B cell (primary cell): ENCODE measurements at regions not wholly inside any gene's neighbourhood (a gene's known extent, or its start where the extent isn't known, plus 50 kb on each side); places are given as distances from the start of the nearest gene placed in this dataset.

Source experiments
- ATAC-seq: fragments of 200-7000 bp; cut with Tn5 transposase; one replicate; pipeline ENCODE4 v1.10.0; 2021; ENCODE audit warnings: low read depth, mild to moderate bottlenecking, moderate number of reproducible peaks, moderate library complexity
- CTCF ChIA-PET: fragments of 350-600 bp; sonication (Branson Sonifier 250); formaldehyde crosslinking; loops from one replicate; lab custom pipeline; 2021; ENCODE audit warnings: antibody characterized with exemption, inconsistent platforms; lab: Charles Lee
- POLR2A ChIA-PET: fragments of 350-600 bp; sonication (Branson Sonifier 250); formaldehyde crosslinking; loops from one replicate; lab custom pipeline; 2021; ENCODE audit warnings: antibody characterized with exemption; lab: Charles Lee
- DNase-seq: peaks from one replicate; pipeline ENCODE4 v3.0.0; 2013
- H2AFZ ChIP-seq: 2 replicates; pipeline ENCODE4 v1.6.1; 2012; ENCODE audit warnings: mild to moderate bottlenecking, low read depth, low read length; ENCODE audit not compliant: insufficient read depth, poor library complexity, severe bottlenecking
- H3K27ac ChIP-seq, 2 donors: 1 replicate in 1 of 2; 2 replicates in 1 of 2; pipeline ENCODE4 v1.5.1; 2012 to 2013; ENCODE audit warnings: low read length in 2 of 2, mild to moderate bottlenecking in 2 of 2, moderate library complexity in 1 of 2
- H3K27me3 ChIP-seq, 4 experiments: fragments of 200-600 bp in 1 of 4; sonication (generic) in 1 of 4; replicated peaks in 1 of 4; 1 replicate in 2 of 4; 2 replicates in 2 of 4; pipeline versions ENCODE4 v1.6.1 to v1.7.0; 2013 to 2016; ENCODE audit warnings: low read length in 3 of 4, mild to moderate bottlenecking in 2 of 4, mixed read lengths in 1 of 4, moderate library complexity in 1 of 4; ENCODE audit not compliant: insufficient read depth in 4 of 4, control insufficient read depth in 3 of 4; ENCODE audit errors: control extremely low read depth in 1 of 4
- H3K36me3 ChIP-seq, 2 experiments: replicated peaks in 1 of 2; 1 replicate in 1 of 2; 2 replicates in 1 of 2; pipeline versions ENCODE4 v1.6.1 to v1.7.1; 2013; ENCODE audit warnings: low read length in 1 of 2; ENCODE audit not compliant: insufficient read depth in 2 of 2, control insufficient read depth in 1 of 2; ENCODE audit errors: control extremely low read depth in 1 of 2, extremely low read depth in 1 of 2
- H3K4me1 ChIP-seq, 2 donors: fragments of 200-600 bp in 1 of 2; sonication (generic) in 1 of 2; 1 replicate in 1 of 2; 2 replicates in 1 of 2; pipeline versions ENCODE4 v1.5.1 to v1.6.1; 2013 to 2017; ENCODE audit warnings: low read length in 2 of 2; ENCODE audit not compliant: control insufficient read depth in 2 of 2, insufficient read depth in 2 of 2
- H3K4me2 ChIP-seq: replicated peaks from 2 replicates; pipeline ENCODE3; 2012; ENCODE audit warnings: mild to moderate bottlenecking, low read depth, low read length; ENCODE audit not compliant: poor library complexity, severe bottlenecking
- H3K4me3 ChIP-seq, 5 experiments: fragments of 200-600 bp in 1 of 5; sonication (generic) in 1 of 5; 1 replicate in 3 of 5; 2 replicates in 2 of 5; pipeline versions ENCODE4 v1.5.1 to v1.7.0; 2011 to 2016; ENCODE audit warnings: low read length in 4 of 5, mild to moderate bottlenecking in 4 of 5, low read depth in 2 of 5, control low read depth in 1 of 5, moderate library complexity in 1 of 5; ENCODE audit not compliant: insufficient read depth in 1 of 5; ENCODE audit errors: control extremely low read depth in 1 of 5, extremely low read depth in 1 of 5
- H3K79me2 ChIP-seq: fragments of 200-600 bp; sonication (generic); one replicate; pipeline ENCODE4 v1.6.0; 2016; ENCODE audit warnings: low read length; ENCODE audit not compliant: control insufficient read depth, insufficient read depth
- H3K9ac ChIP-seq: fragments of 200-600 bp; sonication (generic); 2 replicates; pipeline ENCODE4 v1.6.1; 2017; ENCODE audit warnings: mild to moderate bottlenecking, low read length, moderate library complexity
- H3K9me3 ChIP-seq, 3 donors: one replicate each; pipeline versions ENCODE4 v1.6.1 to v1.7.1; 2013; ENCODE audit warnings: low read length in 2 of 3; ENCODE audit not compliant: control insufficient read depth in 2 of 3, insufficient read depth in 1 of 3; ENCODE audit errors: control extremely low read depth in 1 of 3
- H4K20me1 ChIP-seq: 2 replicates; pipeline ENCODE4 v1.6.0; 2012; ENCODE audit warnings: mild to moderate bottlenecking, low read length; ENCODE audit not compliant: insufficient read depth, control insufficient read depth, poor library complexity, severe bottlenecking
- H3K27ac Mint-ChIP-seq: one replicate; pipeline ENCODE4 v1.8.0; 2021; ENCODE audit warnings: mixed read lengths
- H3K27me3 Mint-ChIP-seq: one replicate; pipeline ENCODE4 v1.8.0; 2021; ENCODE audit warnings: mixed read lengths
- H3K4me1 Mint-ChIP-seq: one replicate; pipeline ENCODE4 v1.8.0; 2021; ENCODE audit warnings: mixed read lengths
- H3K4me3 Mint-ChIP-seq: one replicate; pipeline ENCODE4 v1.8.0; 2021; ENCODE audit warnings: mixed read lengths
- H3K9me3 Mint-ChIP-seq: one replicate; pipeline ENCODE4 v1.8.0; 2022; ENCODE audit warnings: mixed read lengths; ENCODE audit not compliant: insufficient read depth
- EZH2 ChIP-seq: IDR thresholded peaks from 2 replicates; pipeline ENCODE4 v1.6.1; 2012; ENCODE audit warnings: borderline replicate concordance, low read depth, mild to moderate bottlenecking, moderate library complexity, low read length; ENCODE audit not compliant: insufficient read depth, poor library complexity, severe bottlenecking
- WGBS: methylation state at CpG from one replicate; pipeline ENCODE4 v1.1.5; 2013; ENCODE audit warnings: missing lambda C conversion rate; ENCODE audit not compliant: insufficient coverage; 5-methylcytosine and 5-hydroxymethylcytosine counted together
- intact Hi-C: fragments of 100-400 bp; cut with micrococcal nuclease; formaldehyde crosslinking; loops from one replicate; pipeline ENCODE4 v1.10.0; 2022
- TF ChIP-seq, protein P1 (sequence below): fragments of 200-600 bp; IDR thresholded peaks from one replicate; pipeline ENCODE4 v1.8.0; 2022; ENCODE audit warnings: antibody characterized with exemption, mild to moderate bottlenecking

DNA sequence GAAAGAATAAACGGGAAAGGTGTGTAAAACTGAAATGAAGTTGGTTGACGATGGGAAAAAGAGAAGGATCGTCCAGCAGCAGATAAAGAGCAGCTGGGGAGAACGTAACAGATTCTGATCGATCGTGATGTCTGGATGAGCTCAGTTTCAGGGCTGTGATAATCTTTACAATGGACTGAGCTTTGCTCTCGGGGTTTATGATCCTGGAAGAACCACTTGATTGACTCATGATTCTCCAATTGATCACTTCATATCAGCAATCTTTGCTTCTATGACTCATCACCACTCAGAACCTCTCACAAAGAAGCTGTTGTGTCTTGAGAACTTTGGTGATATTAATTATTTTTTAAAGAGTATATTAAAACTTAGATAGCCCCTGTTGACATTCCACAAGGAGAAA, 690.7 kb downstream of the TUSC7 start:
- ATAC-seq (no peak), DNase-seq (no peak)
- ChIA-PET CTCF (no interaction called here), POLR2A (no interaction called here)
- no peaks in the 10 kb centered on the region for H3K9me3 Mint-ChIP-seq
- H3K27ac ChIP-seq: no peak overlapping the region
- H3K4me2 ChIP-seq: no peak overlapping the region
- H3K36me3 ChIP-seq: no peaks in the 10 kb centered on the region
- WGBS: 97% methylated on average over 6 of the region's 7 CpGs
- no peaks in the 10 kb centered on the region for H3K4me1 Mint-ChIP-seq
- H3K4me1 ChIP-seq: no peaks in the 10 kb centered on the region
- no peaks in the 10 kb centered on the region for H3K9me3 ChIP-seq
- H3K27me3 Mint-ChIP-seq: no peaks in the 10 kb centered on the region
- no peaks in the 10 kb centered on the region for H3K79me2 ChIP-seq
- no peaks in the 10 kb centered on the region for H3K27me3 ChIP-seq
- no peak overlapping the region for H3K4me3 Mint-ChIP-seq
- H3K9ac ChIP-seq: no peak overlapping the region
- no peaks in the 10 kb centered on the region for H4K20me1 ChIP-seq
- intact Hi-C loops: no loop called here
- no peak overlapping the region for H3K4me3 ChIP-seq
- H3K27ac Mint-ChIP-seq: no peak overlapping the region
- H2AFZ ChIP-seq: no peak overlapping the region
- no peak for TF ChIP-seq EZH2
- TF ChIP-seq, protein P1, sequence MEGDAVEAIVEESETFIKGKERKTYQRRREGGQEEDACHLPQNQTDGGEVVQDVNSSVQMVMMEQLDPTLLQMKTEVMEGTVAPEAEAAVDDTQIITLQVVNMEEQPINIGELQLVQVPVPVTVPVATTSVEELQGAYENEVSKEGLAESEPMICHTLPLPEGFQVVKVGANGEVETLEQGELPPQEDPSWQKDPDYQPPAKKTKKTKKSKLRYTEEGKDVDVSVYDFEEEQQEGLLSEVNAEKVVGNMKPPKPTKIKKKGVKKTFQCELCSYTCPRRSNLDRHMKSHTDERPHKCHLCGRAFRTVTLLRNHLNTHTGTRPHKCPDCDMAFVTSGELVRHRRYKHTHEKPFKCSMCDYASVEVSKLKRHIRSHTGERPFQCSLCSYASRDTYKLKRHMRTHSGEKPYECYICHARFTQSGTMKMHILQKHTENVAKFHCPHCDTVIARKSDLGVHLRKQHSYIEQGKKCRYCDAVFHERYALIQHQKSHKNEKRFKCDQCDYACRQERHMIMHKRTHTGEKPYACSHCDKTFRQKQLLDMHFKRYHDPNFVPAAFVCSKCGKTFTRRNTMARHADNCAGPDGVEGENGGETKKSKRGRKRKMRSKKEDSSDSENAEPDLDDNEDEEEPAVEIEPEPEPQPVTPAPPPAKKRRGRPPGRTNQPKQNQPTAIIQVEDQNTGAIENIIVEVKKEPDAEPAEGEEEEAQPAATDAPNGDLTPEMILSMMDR: no peak

DNA sequence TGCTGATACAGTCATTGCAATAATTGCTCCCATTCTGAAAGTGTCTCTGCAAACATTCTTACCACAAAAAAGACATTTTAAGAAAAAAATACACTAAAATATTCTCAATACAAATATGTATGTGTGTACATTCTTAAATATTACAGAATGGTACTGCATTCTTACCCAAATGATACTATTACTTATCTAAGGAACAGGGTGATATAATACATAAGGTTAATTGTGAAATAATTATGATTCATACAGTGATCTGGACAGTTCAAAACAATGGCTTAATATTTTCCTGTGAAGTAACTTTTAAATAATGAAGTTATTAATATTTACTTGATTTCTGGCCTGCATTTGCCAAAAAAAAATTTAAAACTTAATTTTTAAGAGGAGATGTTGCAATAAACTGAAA, 694.6 kb downstream of the TUSC7 start:
- Histone ChIP-seq H4K20me1 (no peaks in the 10 kb centered on the region), H3K9me3 (no peaks in the 10 kb centered on the region), H3K36me3 (no peaks in the 10 kb centered on the region), H3K4me2 (no peak overlapping the region), H3K9ac (no peak overlapping the region), H3K4me1 (no peaks in the 10 kb centered on the region), H3K27me3 (no peaks in the 10 kb centered on the region), H3K27ac (no peak overlapping the region), H2AFZ (no peak overlapping the region), H3K79me2 (no peaks in the 10 kb centered on the region), H3K4me3 (no peak overlapping the region)
- TF ChIP-seq EZH2: no peak
- TF ChIP-seq, protein P1: no peak
- no peak overlapping the region for H3K4me3 Mint-ChIP-seq
- H3K9me3 Mint-ChIP-seq: no peaks in the 10 kb centered on the region
- no peak for DNase-seq
- no peaks in the 10 kb centered on the region for H3K4me1 Mint-ChIP-seq
- CTCF ChIA-PET: no interaction called here
- POLR2A ChIA-PET: no interaction called here
- intact Hi-C loops: no loop called here
- no peak for ATAC-seq
- H3K27me3 Mint-ChIP-seq: no peaks in the 10 kb centered on the region
- no peak overlapping the region for H3K27ac Mint-ChIP-seq
